Gastrocnemius medialis (tissue), 4 donors: ENCODE measurements at regions not wholly inside any gene's neighbourhood (a gene's known extent, or its start where the extent isn't known, plus 50 kb on each side); places are given as distances from the start of the nearest gene placed in this dataset.

Experiments
- CTCF ChIP-seq, 5 experiments: fragments of 450-650 bp in 3 of 5; fragments of 200-600 bp in 2 of 5; sonication (generic) in 2 of 5; IDR thresholded peaks in 4 of 5; conservative IDR thresholded peaks in 1 of 5; 1 replicate in 4 of 5; 2 replicates in 1 of 5; pipeline ENCODE4 v1.5.1; 2016 to 2019; ENCODE audit warnings: antibody characterized with exemption in 5 of 5, mild to moderate bottlenecking in 3 of 5, moderate library complexity in 3 of 5
- POLR2A ChIP-seq, 2 donors: fragments of 450-650 bp; IDR thresholded peaks; one replicate each; pipeline ENCODE4 v1.6.1; 2017; ENCODE audit warnings: antibody characterized with exemption in 2 of 2, mild to moderate bottlenecking in 2 of 2, moderate library complexity in 2 of 2

- TF ChIP-seq POLR2A (IDR thresholded peaks at IDR 0.05), result no peak
- TF ChIP-seq CTCF (IDR thresholded peaks at IDR 0.05 in 4 of 5, conservative IDR thresholded peaks at IDR 0.05 in 1 of 5), result no peak
Observed at GRCh38 chr1:209323743-209324142, 259.8 kb upstream of the CAMK1G start.
